ENCODE measurements at regions not wholly inside any gene's neighbourhood (a gene's known extent, or its start where the extent isn't known, plus 50 kb on each side); places are given as distances from the start of the nearest gene placed in this dataset.

DNA sequence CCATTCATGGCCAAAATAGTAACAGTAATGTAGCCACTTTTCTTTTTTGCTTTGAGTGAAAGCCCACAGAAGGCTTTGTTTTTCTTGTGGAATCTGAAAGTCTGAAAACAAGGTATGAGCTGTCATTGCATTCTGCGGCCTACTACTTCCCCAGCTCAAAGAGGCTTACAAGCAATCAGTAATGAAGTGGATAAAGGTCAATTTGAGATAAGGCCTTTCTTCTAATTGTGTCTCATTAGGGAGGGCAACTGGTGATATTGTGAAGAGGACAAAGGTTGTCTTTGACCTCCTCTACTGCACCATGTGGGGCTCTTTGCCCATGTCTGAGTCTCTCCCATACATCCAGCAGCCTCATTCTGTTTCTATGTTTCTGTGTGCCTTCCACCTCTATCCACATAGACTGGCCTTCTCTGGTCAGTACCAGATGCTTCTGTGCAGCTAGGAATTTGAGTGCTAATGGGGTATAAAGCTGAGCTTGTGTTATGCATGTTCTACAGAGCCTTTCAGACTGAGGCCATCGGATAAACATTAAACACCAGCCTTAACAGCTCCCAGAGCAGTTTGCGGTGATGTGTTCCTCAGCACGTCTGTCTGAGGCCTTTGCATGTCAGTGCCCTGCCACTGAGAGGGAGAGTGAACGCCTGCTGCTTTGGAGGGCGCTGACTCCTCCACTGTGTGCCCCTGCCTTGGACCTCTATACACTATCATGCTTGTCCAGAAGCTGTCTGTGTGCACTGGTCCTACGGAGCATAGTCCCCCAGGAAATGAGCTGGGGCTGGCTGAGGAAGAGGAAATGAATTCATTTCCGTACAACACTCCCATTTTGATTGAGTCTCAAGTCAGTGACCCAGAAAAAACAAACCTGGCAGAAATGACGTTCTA, 80.2 kb downstream of the SH2D1A start:
- TF ChIP-seq TAF1 (IDR thresholded peaks at IDR 0.05; ENCODE audit: borderline replicate concordance, insufficient read depth, low read length) = no peak
- TF ChIP-seq SIN3A (IDR thresholded peaks at IDR 0.05; ENCODE audit: borderline replicate concordance, insufficient read depth, low read length) = no peak
- TF ChIP-seq REST (IDR thresholded peaks at IDR 0.05; ENCODE audit: insufficient read depth in 1 of 2, low read depth in 2 of 2, low read length in 2 of 2) = 0 out of 4 replicates have a peak, but pooled peaks of 1 of the 2 experiments have one; percentile 8
- no peak for TF ChIP-seq FOXP2 (optimal IDR thresholded peaks at IDR 0.05; ENCODE audit: borderline replicate concordance, extremely low read depth, extremely low read length, insufficient read depth)
- TF ChIP-seq POLR2AphosphoS5 (IDR thresholded peaks at IDR 0.05; ENCODE audit: low read depth, low read length) = no peak

GRCh38 chrX:124433186-124433585, 86.8 kb downstream of the SH2D1A start:
- TF ChIP-seq POLR2AphosphoS5 (IDR thresholded peaks at IDR 0.05; ENCODE audit: low read depth, low read length) = no peak
- no peak for TF ChIP-seq FOXP2 (optimal IDR thresholded peaks at IDR 0.05; ENCODE audit: borderline replicate concordance, extremely low read depth, extremely low read length, insufficient read depth)
- TF ChIP-seq REST (IDR thresholded peaks at IDR 0.05; ENCODE audit: insufficient read depth in 1 of 2, low read depth in 2 of 2, low read length in 2 of 2) = no peak
- no peak for TF ChIP-seq SIN3A (IDR thresholded peaks at IDR 0.05; ENCODE audit: borderline replicate concordance, insufficient read depth, low read length)
- no peak for TF ChIP-seq TAF1 (IDR thresholded peaks at IDR 0.05; ENCODE audit: borderline replicate concordance, insufficient read depth, low read length)

- TF ChIP-seq SIN3A (IDR thresholded peaks at IDR 0.05; ENCODE audit: borderline replicate concordance, insufficient read depth, low read length) (no peak), POLR2AphosphoS5 (IDR thresholded peaks at IDR 0.05; ENCODE audit: low read depth, low read length) (no peak), REST (IDR thresholded peaks at IDR 0.05; ENCODE audit: insufficient read depth in 1 of 2, low read depth in 2 of 2, low read length in 2 of 2) (no peak)
Measured at GRCh38 chrX:124435616-124436015, 89.3 kb downstream of the SH2D1A start.

DNA sequence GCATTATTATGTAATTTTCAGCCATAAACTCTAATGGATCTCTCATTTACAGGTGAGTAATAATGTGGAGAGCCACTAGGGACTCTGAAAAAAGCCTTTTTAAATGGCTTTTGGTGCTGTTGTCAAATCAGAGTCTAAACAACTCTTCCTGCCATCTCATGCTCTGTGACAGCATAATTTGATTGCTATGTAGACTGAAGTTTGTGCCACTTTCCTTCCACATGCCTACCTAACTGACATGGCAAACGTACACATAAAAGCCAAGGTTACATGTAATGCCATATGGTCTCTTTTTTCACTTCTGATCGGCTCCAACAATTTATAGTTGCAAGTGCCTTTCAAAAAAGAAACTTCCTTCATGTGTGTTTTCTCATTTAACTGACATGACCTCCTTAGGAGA, 94.3 kb downstream of the SH2D1A start:
- no peak for TF ChIP-seq FOXP2 (optimal IDR thresholded peaks at IDR 0.05; ENCODE audit: borderline replicate concordance, extremely low read depth, extremely low read length, insufficient read depth)
- no peak for TF ChIP-seq REST (IDR thresholded peaks at IDR 0.05; ENCODE audit: insufficient read depth in 1 of 2, low read depth in 2 of 2, low read length in 2 of 2)
- TF ChIP-seq SIN3A (IDR thresholded peaks at IDR 0.05; ENCODE audit: borderline replicate concordance, insufficient read depth, low read length) = no peak
- TF ChIP-seq TAF1 (IDR thresholded peaks at IDR 0.05; ENCODE audit: borderline replicate concordance, insufficient read depth, low read length) = no peak
- no peak for TF ChIP-seq POLR2AphosphoS5 (IDR thresholded peaks at IDR 0.05; ENCODE audit: low read depth, low read length)
